HG03342 (cell line): ENCODE measurements at regions not wholly inside any gene's neighbourhood (a gene's known extent, or its start where the extent isn't known, plus 50 kb on each side); places are given as distances from the start of the nearest gene placed in this dataset.

ENCODE experiments used
- ATAC-seq: cut with Tn5 transposase; IDR thresholded peaks from one replicate; pipeline ENCODE4 v1.9.1; 2021; ENCODE audit warnings: mild to moderate bottlenecking, moderate library complexity; ENCODE audit not compliant: unreplicated experiment

DNA sequence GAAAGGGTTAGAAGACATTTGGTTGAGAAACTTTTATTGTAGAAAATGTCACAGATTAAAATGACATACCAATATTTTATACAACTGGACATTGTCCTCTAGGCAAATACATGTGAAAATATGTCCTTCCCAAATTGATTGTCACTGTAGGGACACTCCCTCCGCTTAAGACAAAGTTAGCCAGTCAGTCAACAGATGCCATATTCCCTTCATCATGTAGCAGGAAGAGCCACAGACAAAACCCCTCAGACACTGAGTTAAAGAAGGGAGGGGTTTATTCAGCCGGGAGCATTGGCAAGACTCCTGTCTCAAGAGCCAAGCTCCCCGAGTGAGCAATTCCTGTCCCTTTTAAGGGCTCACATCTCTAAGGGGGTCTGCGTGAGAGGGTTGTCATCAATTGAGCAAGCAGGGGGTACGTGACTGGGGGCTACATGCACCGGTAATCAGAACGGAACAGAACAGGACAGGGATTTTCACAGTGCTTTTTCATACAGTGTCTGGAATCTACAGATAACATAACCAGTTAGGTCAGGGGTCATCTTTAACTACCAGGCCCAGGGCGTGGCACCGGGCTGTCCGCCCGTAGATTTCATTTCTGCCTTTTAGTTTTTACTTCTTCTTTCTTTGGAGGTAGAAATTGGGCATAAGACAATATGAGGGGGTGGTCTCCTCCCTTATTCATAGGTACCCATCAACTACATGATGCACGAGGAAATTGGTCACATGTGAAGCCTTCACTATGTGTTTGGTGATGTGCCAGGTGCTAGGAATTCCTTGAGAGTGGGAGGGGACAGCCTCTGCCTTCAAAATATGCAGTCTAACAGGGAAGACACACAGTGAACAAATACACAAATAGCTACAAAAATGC lies 155.7 kb upstream of the CDYL start:
- no peak for ATAC-seq

DNA sequence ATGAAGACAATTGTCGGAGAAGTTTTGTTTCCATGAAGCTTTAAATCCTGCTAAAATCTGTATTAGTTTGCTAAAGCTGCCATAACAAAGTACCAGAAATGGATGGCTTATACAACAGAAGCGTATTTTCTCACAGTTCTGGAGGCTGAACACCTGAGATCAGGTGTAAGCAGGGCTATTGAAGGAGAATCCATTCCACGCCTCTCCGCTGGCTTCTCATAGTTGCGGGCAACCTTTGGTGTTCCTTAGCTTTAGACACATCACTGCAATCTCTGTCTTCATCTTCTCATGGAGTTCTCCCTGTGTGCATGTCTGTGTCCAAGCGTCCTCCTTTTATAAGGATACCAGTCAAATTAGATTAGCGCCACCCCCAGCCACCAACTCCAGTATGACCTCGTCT lies 159.9 kb upstream of the CDYL start:
- no peak for ATAC-seq

DNA sequence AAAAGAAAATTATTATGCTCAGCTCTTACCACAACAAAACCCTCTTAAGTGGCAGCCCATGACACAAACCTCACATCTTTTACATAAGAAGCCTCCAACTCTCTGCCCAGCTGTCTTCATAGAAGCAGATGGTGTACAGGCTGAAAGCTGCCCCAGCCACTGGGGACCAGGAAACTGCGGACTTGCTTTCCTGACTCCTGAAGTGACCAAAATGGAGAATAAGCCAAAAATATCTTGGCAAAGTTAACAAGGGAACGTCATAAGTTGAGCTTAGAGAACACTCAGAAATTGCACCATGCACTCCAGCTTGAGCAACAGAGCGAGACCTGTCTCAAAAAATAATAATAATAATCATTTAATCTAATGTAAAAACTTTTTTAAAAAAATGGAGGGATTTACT lies 160.3 kb upstream of the CDYL start:
- ATAC-seq, result no peak

GRCh38 chr6:4615231-4615630 lies 161.0 kb upstream of the CDYL start:
- ATAC-seq, result no peak

- no peak for ATAC-seq
Measured at GRCh38 chr6:4614637-4615036, 161.6 kb upstream of the CDYL start.

DNA sequence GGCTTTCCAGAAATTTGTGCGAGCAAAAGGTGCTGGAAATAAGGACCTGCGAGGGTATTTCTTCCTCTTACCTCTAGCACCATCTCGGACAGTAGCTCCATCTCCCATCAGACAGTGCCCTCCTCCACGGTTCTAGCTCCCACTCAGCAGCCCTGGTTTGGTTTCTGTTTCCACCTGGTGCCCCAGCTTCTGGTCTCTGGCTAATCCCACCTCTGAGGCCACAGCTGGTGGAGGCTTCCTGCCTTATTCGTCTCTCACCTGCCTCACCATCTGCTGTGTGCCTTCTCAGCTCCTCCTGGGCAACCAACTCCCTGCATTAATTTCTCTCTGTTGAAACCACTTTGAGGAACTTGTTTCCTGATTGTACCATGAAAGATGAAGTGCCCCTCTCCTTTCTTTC lies 162.4 kb upstream of the CDYL start:
- no peak for ATAC-seq

DNA sequence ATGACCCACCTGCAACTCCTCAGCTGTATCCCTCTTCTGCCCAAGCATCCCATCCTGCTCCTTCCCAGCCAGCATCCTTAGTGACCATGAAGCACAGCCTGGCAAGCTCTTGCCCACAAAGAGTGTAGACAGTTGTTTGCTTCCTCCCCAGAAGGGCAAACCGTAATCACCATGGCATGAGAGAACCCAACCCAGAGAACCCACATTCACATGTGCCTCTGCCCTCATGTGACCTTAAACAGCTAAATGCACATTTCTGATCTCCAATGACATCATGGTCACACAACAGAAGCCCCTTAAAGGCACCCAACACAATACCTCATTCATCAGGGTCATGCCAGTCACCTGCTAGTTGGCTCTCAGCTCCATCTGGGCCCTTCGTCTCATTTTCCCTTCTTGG lies 162.8 kb upstream of the CDYL start:
- no peak for ATAC-seq

GRCh38 chr6:4612636-4613171 lies 163.5 kb upstream of the CDYL start:
- ATAC-seq, result no peak

- no peak for ATAC-seq
Measured at GRCh38 chr6:4611429-4612129, 164.6 kb upstream of the CDYL start.

GRCh38 chr6:4610256-4610655 lies 165.9 kb upstream of the CDYL start:
- no peak for ATAC-seq

GRCh38 chr6:4608361-4609115 lies 167.7 kb upstream of the CDYL start:
- no peak for ATAC-seq

GRCh38 chr6:4607793-4608192 lies 168.4 kb upstream of the CDYL start:
- ATAC-seq, result no peak

DNA sequence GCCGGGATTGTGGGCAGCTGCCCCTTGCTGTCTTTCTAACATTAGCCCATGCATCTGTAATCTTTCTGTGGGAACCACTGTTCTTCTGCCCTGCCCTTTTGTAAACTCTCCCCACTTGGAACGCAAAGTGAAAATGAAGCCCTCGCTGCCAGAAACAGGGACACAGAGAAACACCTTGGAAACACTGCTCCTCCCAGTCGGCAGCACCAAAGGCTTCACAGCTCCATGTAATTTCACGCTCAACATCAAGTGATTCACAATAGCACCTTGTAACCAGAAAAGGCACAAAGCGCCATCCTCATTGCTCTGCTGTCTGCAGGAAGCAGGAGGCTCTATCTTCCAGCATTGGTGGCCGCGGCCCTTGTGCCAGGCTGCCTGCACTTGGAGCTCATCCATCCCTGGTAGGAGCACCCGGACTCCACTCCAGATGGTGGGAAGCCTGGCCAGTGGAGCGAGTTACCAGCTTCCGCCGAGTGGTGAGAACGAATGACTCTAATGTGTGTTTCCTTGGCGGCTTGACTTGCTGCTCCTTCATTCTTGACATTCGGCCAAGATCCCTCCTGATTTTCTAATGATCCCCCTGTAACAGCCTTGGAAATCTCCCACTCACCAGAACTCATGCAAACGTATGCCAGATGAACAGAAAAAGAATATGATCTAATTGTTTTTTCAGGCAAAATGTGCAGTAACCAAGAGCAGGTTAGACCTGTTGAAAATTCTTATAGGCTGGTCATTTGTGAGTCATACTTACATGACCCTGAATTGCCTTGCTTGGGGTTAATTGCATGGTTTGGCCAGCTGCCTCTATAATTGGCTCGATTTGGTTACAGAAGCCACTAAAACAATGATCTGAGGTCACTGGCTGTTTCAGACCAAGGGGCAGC lies 169.1 kb upstream of the CDYL start:
- no peak for ATAC-seq

- no peak for ATAC-seq
Measured at GRCh38 chr6:4606016-4606415, 170.2 kb upstream of the CDYL start.

- ATAC-seq, result no peak
Measured at GRCh38 chr6:4603856-4604369, 172.3 kb upstream of the CDYL start.

DNA sequence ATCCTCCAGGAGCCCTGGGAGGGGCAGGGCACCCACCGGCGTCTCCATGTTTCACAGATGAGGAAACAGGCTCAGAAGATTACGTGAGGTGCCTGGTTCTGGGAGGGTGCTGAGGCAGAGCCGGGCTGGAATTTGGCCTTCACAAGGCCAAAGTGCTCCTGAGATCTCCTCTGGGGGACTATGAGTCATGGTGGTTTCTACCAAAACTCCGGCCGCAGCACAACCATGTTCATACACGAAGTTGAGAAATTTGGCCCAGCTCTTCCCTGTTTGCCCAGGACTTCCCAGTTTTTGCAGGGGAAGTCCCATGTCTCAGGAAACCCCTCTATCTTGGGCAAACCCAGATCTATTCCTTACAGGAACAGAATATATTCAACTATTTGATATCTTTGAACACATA lies 172.9 kb upstream of the CDYL start:
- ATAC-seq, result no peak

DNA sequence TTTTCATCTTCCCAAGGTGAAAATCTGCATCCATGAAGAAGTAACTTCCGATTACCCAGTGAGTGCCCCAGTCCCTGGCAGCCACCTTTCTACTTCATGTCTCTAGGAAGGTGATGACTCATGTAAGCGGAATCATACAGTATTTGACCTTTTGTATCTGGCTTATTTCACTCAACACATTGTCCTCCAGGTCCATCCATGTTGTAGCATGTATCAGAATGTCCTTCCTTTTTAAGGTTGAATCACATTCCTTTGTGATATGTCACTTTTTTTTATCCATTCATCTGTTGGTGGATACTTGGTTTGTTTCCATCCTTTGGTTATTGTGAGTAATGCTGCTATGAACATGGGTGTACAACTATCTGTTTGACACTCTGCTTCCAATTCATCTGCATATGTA lies 176.3 kb upstream of the CDYL start:
- ATAC-seq, result no peak

DNA sequence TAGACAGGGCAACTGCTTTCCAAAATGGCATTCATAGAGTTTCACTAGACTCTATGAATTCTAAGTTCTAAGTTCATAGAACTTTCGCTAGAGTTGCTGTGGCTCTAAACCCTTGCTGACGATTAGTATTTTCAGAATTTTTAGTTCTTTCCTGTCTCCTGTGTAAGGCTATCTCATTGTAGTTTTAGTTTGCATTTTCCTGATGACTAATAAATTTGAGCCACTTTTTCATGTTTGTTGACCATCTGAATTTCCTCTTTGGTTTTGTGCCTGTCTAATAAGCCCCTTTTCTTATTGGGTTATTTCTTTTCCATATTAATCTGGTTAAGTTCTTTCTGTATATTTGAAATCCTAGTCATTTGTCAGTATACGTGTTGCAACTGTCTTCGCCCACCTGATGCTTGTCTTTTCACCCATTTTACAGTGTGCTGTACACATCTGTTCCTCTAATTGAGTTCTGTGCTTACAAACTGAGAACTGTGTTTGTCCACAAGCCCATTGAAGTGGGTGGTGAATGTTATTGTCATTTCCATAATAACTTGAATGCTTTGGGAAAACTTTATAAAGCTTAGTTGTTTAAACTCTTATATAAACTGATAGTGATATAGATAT lies 177.7 kb upstream of the CDYL start:
- no peak for ATAC-seq

DNA sequence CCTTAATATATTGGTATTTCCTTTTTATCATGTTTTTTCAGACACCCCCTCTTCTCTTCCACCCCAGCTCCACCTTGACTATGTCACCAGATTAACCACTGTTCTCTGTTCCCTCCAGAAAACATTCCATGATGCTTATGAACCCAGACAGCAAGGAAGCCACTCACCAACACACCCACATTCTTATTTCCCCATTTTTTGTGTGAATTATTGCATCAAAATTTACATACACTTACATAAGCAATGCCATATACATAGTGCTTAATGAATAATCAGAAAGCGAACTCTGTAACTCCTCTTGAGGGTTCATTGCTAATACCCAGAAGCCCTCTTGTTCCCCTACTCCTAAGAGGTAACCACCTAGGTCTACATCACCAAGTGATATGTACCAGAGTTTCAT lies 182.3 kb upstream of the CDYL start:
- ATAC-seq, result no peak

GRCh38 chr6:4592026-4592425 lies 184.2 kb upstream of the CDYL start:
- ATAC-seq, result no peak
